HG03457 (cell line): ENCODE measurements at regions not wholly inside any gene's neighbourhood (a gene's known extent, or its start where the extent isn't known, plus 50 kb on each side); places are given as distances from the start of the nearest gene placed in this dataset.

ENCODE experiments used
- ATAC-seq: cut with Tn5 transposase; IDR thresholded peaks from one replicate; pipeline ENCODE4 v1.9.1; 2021; ENCODE audit warnings: moderate number of reproducible peaks; ENCODE audit not compliant: unreplicated experiment

GRCh38 chr13:22169473-22169872 lies 498.6 kb downstream of the FGF9 start:
- no peak for ATAC-seq

- no peak for ATAC-seq
Measured at GRCh38 chr13:22173610-22174009, 502.7 kb downstream of the FGF9 start.

GRCh38 chr13:22175241-22175640 lies 504.4 kb downstream of the FGF9 start:
- no peak for ATAC-seq

GRCh38 chr13:22175815-22176214 lies 504.9 kb downstream of the FGF9 start:
- ATAC-seq: no peak

GRCh38 chr13:22176968-22177520 lies 506.2 kb downstream of the FGF9 start:
- no peak for ATAC-seq

GRCh38 chr13:22178878-22179277 lies 508.0 kb downstream of the FGF9 start:
- ATAC-seq: no peak

GRCh38 chr13:22187329-22187728 lies 516.5 kb downstream of the FGF9 start:
- ATAC-seq: no peak

- ATAC-seq: no peak
Measured at GRCh38 chr13:22189176-22190048, 518.5 kb downstream of the FGF9 start.

GRCh38 chr13:22193070-22193469 lies 522.2 kb downstream of the FGF9 start:
- no peak for ATAC-seq

GRCh38 chr13:22194106-22194805 lies 523.4 kb downstream of the FGF9 start:
- no peak for ATAC-seq

- no peak for ATAC-seq
Measured at GRCh38 chr13:22195726-22196125, 524.9 kb downstream of the FGF9 start.

GRCh38 chr13:22196777-22197176 lies 525.9 kb downstream of the FGF9 start:
- no peak for ATAC-seq

GRCh38 chr13:22198001-22198400 lies 527.1 kb downstream of the FGF9 start:
- no peak for ATAC-seq

GRCh38 chr13:22198641-22199217 lies 527.9 kb downstream of the FGF9 start:
- no peak for ATAC-seq

GRCh38 chr13:22200440-22200839 lies 529.6 kb downstream of the FGF9 start:
- ATAC-seq: no peak

- ATAC-seq: no peak
Measured at GRCh38 chr13:22201375-22201925, 530.6 kb downstream of the FGF9 start.

- ATAC-seq: no peak
Measured at GRCh38 chr13:22210134-22210930, 539.5 kb downstream of the FGF9 start.

- no peak for ATAC-seq
Measured at GRCh38 chr13:22211876-22212275, 541.0 kb downstream of the FGF9 start.

- ATAC-seq: no peak
Measured at GRCh38 chr13:22212576-22212975, 541.7 kb downstream of the FGF9 start.

GRCh38 chr13:22214184-22214583 lies 543.3 kb downstream of the FGF9 start:
- no peak for ATAC-seq
